Right atrium auricular region (tissue), 2 donors: ENCODE measurements at regions not wholly inside any gene's neighbourhood (a gene's known extent, or its start where the extent isn't known, plus 50 kb on each side); places are given as distances from the start of the nearest gene placed in this dataset.

Source experiments
- DNase-seq: peaks from one replicate; pipeline ENCODE4 v3.0.0-alpha.2; 2019; ENCODE audit warnings: low spot score
- H3K27ac ChIP-seq, 2 donors: fragments of 200-600 bp; sonication (generic); 1 replicate in 1 of 2; 2 replicates in 1 of 2; pipeline ENCODE4 v1.5.1; 2016 to 2019
- H3K27me3 ChIP-seq, 2 donors: fragments of 200-600 bp; sonication (generic); one replicate each; pipeline versions ENCODE4 v1.5.1 to v1.6.0; 2017 to 2019
- H3K36me3 ChIP-seq: fragments of 200-600 bp; sonication (generic); one replicate; pipeline ENCODE4 v1.5.1; 2016
- H3K4me1 ChIP-seq, 2 donors: fragments of 200-600 bp; sonication (generic); one replicate each; pipeline versions ENCODE4 v1.5.1 to v1.6.0; 2017 to 2019
- H3K4me3 ChIP-seq, 2 donors: fragments of 200-600 bp; sonication (generic); 1 replicate in 1 of 2; 2 replicates in 1 of 2; pipeline ENCODE4 v1.5.1; 2017 to 2019; ENCODE audit warnings: mild to moderate bottlenecking in 1 of 2, moderate library complexity in 1 of 2
- H3K9me3 ChIP-seq, 2 donors: fragments of 200-600 bp; sonication (generic); one replicate each; pipeline ENCODE4 v1.5.1; 2019
- CTCF ChIP-seq, 2 donors: fragments of 200-600 bp; sonication (generic); IDR thresholded peaks; one replicate each; pipeline ENCODE4 v1.5.1; 2019; ENCODE audit warnings: antibody characterized with exemption in 2 of 2

DNA sequence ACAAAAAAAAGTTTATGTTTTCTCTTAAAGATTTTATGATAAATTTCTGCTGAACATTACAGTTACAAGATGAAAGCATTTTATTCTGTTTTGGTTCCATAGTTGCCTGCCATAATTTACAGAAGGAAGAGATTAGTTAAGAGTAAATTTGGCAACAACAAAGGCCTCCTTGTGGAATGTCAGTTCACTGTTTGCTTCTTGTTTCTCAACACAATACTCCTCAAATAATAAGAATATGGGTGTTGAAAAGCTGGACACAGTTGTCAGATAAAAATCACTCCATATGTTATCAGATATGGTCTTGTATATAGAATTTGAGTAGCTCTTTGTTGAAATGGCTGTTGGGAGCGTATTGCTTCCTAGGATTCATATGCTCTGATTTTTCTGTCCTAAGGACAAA, 359.5 kb downstream of the CPS1 start:
- Histone ChIP-seq H3K27ac (no peak overlapping the region), H3K9me3 (peaks cover 0 to 3% of the 10 kb centered on the region in 2 donors), H3K4me3 (no peak overlapping the region), H3K4me1 (no peaks in the 10 kb centered on the region), H3K36me3 (no peaks in the 10 kb centered on the region), H3K27me3 (no peaks in the 10 kb centered on the region)
- DNase-seq = no peak
- TF ChIP-seq CTCF (IDR thresholded peaks at IDR 0.05) = no peak

- Histone ChIP-seq H3K27ac (no peak overlapping the region), H3K9me3 (peaks cover 0 to 3% of the 10 kb centered on the region in 2 donors), H3K27me3 (no peaks in the 10 kb centered on the region), H3K4me3 (no peak overlapping the region), H3K4me1 (no peaks in the 10 kb centered on the region), H3K36me3 (no peaks in the 10 kb centered on the region)
- no peak for DNase-seq
- no peak for TF ChIP-seq CTCF (IDR thresholded peaks at IDR 0.05)
Measured at GRCh38 chr2:210917465-210917864, 361.1 kb downstream of the CPS1 start.

DNA sequence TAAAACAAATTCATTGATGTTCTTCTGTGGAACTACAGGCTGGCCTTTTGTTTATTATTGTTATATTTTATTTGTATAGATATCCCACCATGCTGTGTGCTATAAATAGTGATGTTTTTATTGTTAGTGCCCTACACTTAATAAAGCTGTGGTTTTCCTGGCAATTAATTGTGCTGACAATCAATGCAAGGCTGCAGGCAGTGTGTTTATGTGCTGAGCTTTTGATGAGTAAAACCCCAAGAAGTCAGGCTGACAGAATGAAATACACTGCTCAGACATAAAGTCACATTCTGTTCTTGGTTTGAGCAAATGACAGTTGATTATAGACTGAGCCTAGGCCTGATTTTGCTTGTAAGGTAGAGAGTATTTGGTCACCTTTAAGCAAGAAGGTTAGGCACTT, 362.7 kb downstream of the CPS1 start:
- no peak for TF ChIP-seq CTCF (IDR thresholded peaks at IDR 0.05)
- Histone ChIP-seq H3K27me3 (no peaks in the 10 kb centered on the region), H3K27ac (no peak overlapping the region), H3K9me3 (no peaks in the 10 kb centered on the region), H3K4me1 (no peaks in the 10 kb centered on the region), H3K4me3 (no peak overlapping the region), H3K36me3 (no peaks in the 10 kb centered on the region)
- no peak for DNase-seq

- TF ChIP-seq CTCF (IDR thresholded peaks at IDR 0.05) = no peak
- Histone ChIP-seq H3K4me3 (no peak overlapping the region), H3K9me3 (no peaks in the 10 kb centered on the region), H3K27ac (no peak overlapping the region), H3K4me1 (no peaks in the 10 kb centered on the region), H3K27me3 (no peaks in the 10 kb centered on the region), H3K36me3 (no peaks in the 10 kb centered on the region)
- no peak for DNase-seq
Measured at GRCh38 chr2:210922419-210922818, 366.0 kb downstream of the CPS1 start.

DNA sequence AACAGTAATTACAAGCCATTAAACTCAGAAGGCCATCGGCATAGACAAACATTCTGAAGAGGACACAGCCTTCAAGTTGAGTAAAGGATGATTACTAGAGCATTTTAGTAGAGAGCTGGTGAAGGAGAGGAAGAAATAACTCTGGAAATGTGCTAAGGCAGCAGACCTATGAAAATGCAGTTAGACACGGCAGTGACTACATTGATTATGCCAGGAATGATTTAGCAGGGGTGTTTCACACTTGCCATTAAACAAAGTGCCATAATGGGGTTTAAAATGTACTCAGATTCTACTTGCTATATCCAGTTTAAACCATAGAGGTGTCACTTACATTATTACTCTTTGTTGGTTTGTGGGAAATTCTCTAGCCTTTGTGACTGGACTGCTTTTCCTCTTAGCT, 372.3 kb downstream of the CPS1 start:
- H3K4me3 ChIP-seq = no peak overlapping the region
- DNase-seq = no peak
- H3K27ac ChIP-seq = no peak overlapping the region
- H3K27me3 ChIP-seq = no peaks in the 10 kb centered on the region
- no peaks in the 10 kb centered on the region for H3K4me1 ChIP-seq
- TF ChIP-seq CTCF (IDR thresholded peaks at IDR 0.05) = no peak
- no peaks in the 10 kb centered on the region for H3K9me3 ChIP-seq
- H3K36me3 ChIP-seq = no peaks in the 10 kb centered on the region

- Histone ChIP-seq H3K4me1 (no peaks in the 10 kb centered on the region), H3K27ac (peak overlapping the region in 1 of 2 donors; percentile 17), H3K27me3 (no peaks in the 10 kb centered on the region), H3K9me3 (no peaks in the 10 kb centered on the region), H3K4me3 (no peak overlapping the region), H3K36me3 (no peaks in the 10 kb centered on the region)
- no peak for TF ChIP-seq CTCF (IDR thresholded peaks at IDR 0.05)
- DNase-seq = no peak
Measured at GRCh38 chr2:210938228-210938627, 381.8 kb downstream of the CPS1 start.
